Endothelial cell of umbilical vein (primary cell): ENCODE measurements at regions not wholly inside any gene's neighbourhood (a gene's known extent, or its start where the extent isn't known, plus 50 kb on each side); places are given as distances from the start of the nearest gene placed in this dataset.

Experiments used
- BruUV-seq: library from RNA; stranded (reverse); fragments of 400-500 nt; replicated peaks from 2 replicates; lab custom pipeline; 2021; lab: Mats Ljungman, UMichigan
- CTCF ChIA-PET: fragments of 300-600, 350-600 bp; sonication (Branson Sonifier 250); formaldehyde crosslinking; loops from one replicate; lab custom pipeline; 2021; ENCODE audit warnings: antibody characterized with exemption, inconsistent platforms; lab: Charles Lee
- POLR2A ChIA-PET: fragments of 300-600, 350-600 bp; sonication (Branson Sonifier 250); formaldehyde crosslinking; loops from one replicate; lab custom pipeline; 2021; ENCODE audit warnings: antibody characterized with exemption, inconsistent platforms; lab: Charles Lee
- DNase-seq: peaks from one replicate; pipeline ENCODE4 v3.0.0-alpha.2; 2011; ENCODE audit warnings: low read depth, low spot score
- FAIRE-seq: peaks from 2 replicates; lab custom pipeline; 2011; peaks lifted over from hg19 to GRCh38; lab: Jason Lieb, UNC
- H2AFZ ChIP-seq: 2 replicates; pipeline ENCODE4 v1.6.0; 2012; ENCODE audit warnings: low read depth, low read length, control low read depth, inconsistent platforms
- H3K27ac ChIP-seq: 2 replicates; pipeline ENCODE4 v1.5.1; 2011; ENCODE audit warnings: low read depth, mild to moderate bottlenecking, control low read depth, low read length, moderate library complexity; ENCODE audit not compliant: insufficient read depth
- H3K27me3 ChIP-seq, 2 experiments: 2 replicates each; pipeline versions ENCODE4 v1.6.0 to v1.6.1; 2011; ENCODE audit warnings: low read length in 2 of 2, mixed read lengths in 1 of 2; ENCODE audit not compliant: control insufficient read depth in 2 of 2, insufficient read depth in 2 of 2
- H3K36me3 ChIP-seq, 2 experiments: 2 replicates in 1 of 2; 3 replicates in 1 of 2; pipeline ENCODE4 v1.5.1; 2011; ENCODE audit warnings: low read length in 2 of 2, mild to moderate bottlenecking in 1 of 2, moderate library complexity in 1 of 2; ENCODE audit not compliant: control insufficient read depth in 2 of 2, insufficient read depth in 2 of 2; ENCODE audit errors: extremely low read depth in 1 of 2
- H3K4me1 ChIP-seq: 3 replicates; pipeline ENCODE4 v1.5.1; 2011; ENCODE audit warnings: mild to moderate bottlenecking, low read length; ENCODE audit not compliant: control insufficient read depth, insufficient read depth; ENCODE audit errors: extremely low read depth
- H3K4me2 ChIP-seq: 2 replicates; pipeline ENCODE4 v1.6.1; 2011; ENCODE audit warnings: low read length, control low read depth, mixed read lengths; ENCODE audit not compliant: insufficient read depth
- H3K4me3 ChIP-seq, 3 experiments: fragments of 200-600 bp in 1 of 3; sonication (generic), shearing (Covaris generic) in 1 of 3; replicated peaks in 1 of 3; 2 replicates each; pipeline ENCODE4 v1.5.1; 2011 to 2016; ENCODE audit warnings: control low read depth in 3 of 3, low read length in 3 of 3, mild to moderate bottlenecking in 2 of 3, inconsistent platforms in 1 of 3, low read depth in 1 of 3, moderate library complexity in 1 of 3; ENCODE audit not compliant: insufficient read depth in 1 of 3
- H3K79me2 ChIP-seq: 2 replicates; pipeline ENCODE4 v1.6.0; 2012; ENCODE audit warnings: low read length, inconsistent platforms; ENCODE audit not compliant: control insufficient read depth, insufficient read depth
- H3K9ac ChIP-seq: replicated peaks from 2 replicates; pipeline ENCODE3; 2011; ENCODE audit warnings: low read length, control low read depth; ENCODE audit not compliant: insufficient read depth; ENCODE audit errors: extremely low read depth
- H3K9me1 ChIP-seq: replicated peaks from 3 replicates; pipeline ENCODE4 v1.6.0; 2011; ENCODE audit warnings: mild to moderate bottlenecking, low read length; ENCODE audit not compliant: control insufficient read depth, insufficient read depth; ENCODE audit errors: extremely low read depth
- H3K9me3 ChIP-seq: replicated peaks from 2 replicates; pipeline ENCODE4 v1.5.1; 2012; ENCODE audit warnings: low read length, inconsistent platforms; ENCODE audit not compliant: control insufficient read depth, insufficient read depth
- H4K20me1 ChIP-seq: replicated peaks from 2 replicates; pipeline ENCODE3; 2011; ENCODE audit warnings: mild to moderate bottlenecking, low read length; ENCODE audit not compliant: control insufficient read depth, insufficient read depth; ENCODE audit errors: extremely low read depth
- EZH2 ChIP-seq: IDR thresholded peaks from 2 replicates; pipeline ENCODE4 v1.6.1; 2012; ENCODE audit warnings: borderline replicate concordance, low read depth, mild to moderate bottlenecking, moderate library complexity, low read length, inconsistent platforms; ENCODE audit not compliant: severe bottlenecking
- FOS ChIP-seq: IDR thresholded peaks from 2 replicates; pipeline ENCODE4 v1.6.1; 2011; ENCODE audit warnings: mild to moderate bottlenecking, low read length, moderate library complexity, borderline replicate concordance; ENCODE audit not compliant: insufficient read depth
- GATA2 ChIP-seq: IDR thresholded peaks from 2 replicates; pipeline ENCODE4 v1.7.0; 2011; ENCODE audit warnings: low read depth, mild to moderate bottlenecking, moderate library complexity, mixed read lengths, low read length; ENCODE audit not compliant: insufficient read length, insufficient read depth
- JUN ChIP-seq: IDR thresholded peaks from 2 replicates; pipeline ENCODE4 v1.6.1; 2011; ENCODE audit warnings: borderline replicate concordance, low read depth; ENCODE audit not compliant: insufficient read length, insufficient read depth
- MAX ChIP-seq: IDR thresholded peaks from 2 replicates; pipeline ENCODE4 v1.6.1; 2011; ENCODE audit not compliant: insufficient read depth, insufficient read length
- MYC ChIP-seq: IDR thresholded peaks from one replicate; pipeline ENCODE4 v1.6.1; 2011; ENCODE audit warnings: mild to moderate bottlenecking, low read depth, low read length
- POLR2A ChIP-seq: IDR thresholded peaks from 2 replicates; pipeline ENCODE4 v1.6.1; 2012; ENCODE audit warnings: low read depth, mild to moderate bottlenecking, control low read depth, low read length
- POLR2AphosphoS5 ChIP-seq: IDR thresholded peaks from 2 replicates; pipeline ENCODE4 v1.6.1; 2012; ENCODE audit warnings: low read depth, mild to moderate bottlenecking, control low read depth, low read length, moderate library complexity; ENCODE audit not compliant: insufficient read depth
- dilution Hi-C: fragments of 300-500 bp; cut with MboI; formaldehyde crosslinking; loops from one replicate; pipeline ENCODE4 v1.15.0; 2019; ENCODE audit warnings: low sequenced_read_pairs; ENCODE audit not compliant: extremely low pct_ligation_motif_present
- intact Hi-C: fragments of 100-400 bp; cut with micrococcal nuclease; formaldehyde crosslinking; loops from one replicate; pipeline ENCODE4 v1.10.0; 2022
- TF ChIP-seq, protein P1 (sequence below), 2 donors: IDR thresholded peaks; 1 replicate in 1 of 2; 2 replicates in 1 of 2; pipeline ENCODE4 v1.5.1; 2011; ENCODE audit warnings: low read length in 2 of 2, mild to moderate bottlenecking in 2 of 2, moderate library complexity in 2 of 2, control low read depth in 1 of 2, inconsistent platforms in 1 of 2, low read depth in 1 of 2; ENCODE audit not compliant: insufficient read depth in 1 of 2; ENCODE audit errors: extremely low read depth in 1 of 2

DNA sequence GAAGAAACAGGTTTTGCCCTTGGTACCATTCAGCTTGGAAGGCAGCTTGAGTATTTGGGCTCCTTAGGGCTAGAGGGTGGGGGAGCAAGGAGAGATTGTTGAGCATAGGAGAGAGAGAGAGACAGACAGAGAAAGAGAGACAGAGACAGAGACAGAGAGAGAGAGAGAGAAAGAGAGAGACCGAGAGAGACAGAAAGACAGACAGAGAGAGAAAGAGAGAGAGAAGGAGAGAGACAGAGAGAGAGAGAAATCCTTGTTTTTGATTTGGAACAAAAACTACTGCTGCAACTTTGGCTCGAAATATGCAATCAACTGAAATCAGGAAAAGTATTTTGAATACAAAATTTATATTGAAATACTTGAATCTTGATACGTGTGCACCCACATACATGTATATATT is 85.8 kb upstream of the ZNF536 start:
- dilution Hi-C loops: no loop called here
- BruUV-seq: no TSS peak

DNA sequence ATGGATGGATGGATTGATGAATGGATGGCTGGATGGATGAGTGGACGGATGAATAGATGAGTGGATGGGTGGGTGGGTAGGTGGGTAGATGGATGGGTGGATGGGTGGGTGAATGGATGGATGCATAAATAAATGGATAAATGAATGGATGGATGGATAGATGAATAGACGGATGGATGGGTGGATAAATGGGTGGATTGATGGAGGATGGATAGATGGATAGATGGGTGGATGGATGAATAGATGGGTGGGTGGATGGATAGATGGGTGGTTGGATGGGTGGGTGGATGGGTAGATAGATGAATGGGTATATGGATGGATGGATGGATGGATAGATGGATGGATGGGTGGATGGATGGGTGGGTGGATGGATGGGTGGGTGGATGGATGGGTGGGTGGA is 84.9 kb upstream of the ZNF536 start:
- Histone ChIP-seq H3K27ac (no peak overlapping the region), H3K36me3 (no peaks in the 10 kb centered on the region), H3K9me1 (no peaks in the 10 kb centered on the region), H3K27me3 (no peaks in the 10 kb centered on the region), H3K79me2 (no peaks in the 10 kb centered on the region), H3K4me2 (no peak overlapping the region), H2AFZ (no peak overlapping the region), H3K4me3 (no peak overlapping the region), H3K4me1 (no peaks in the 10 kb centered on the region), H4K20me1 (no peaks in the 10 kb centered on the region), H3K9ac (no peak overlapping the region), H3K9me3 (no peaks in the 10 kb centered on the region)
- intact Hi-C loops (no loop called here), dilution Hi-C loops (no loop called here)
- CTCF ChIA-PET: no interaction called here
- FAIRE-seq (no peak), DNase-seq (no peak)
- POLR2A ChIA-PET: no interaction called here
- no TSS peak for BruUV-seq
- no peak for TF ChIP-seq FOS
- no peak for TF ChIP-seq GATA2
- no peak for TF ChIP-seq EZH2
- TF ChIP-seq, protein P1, sequence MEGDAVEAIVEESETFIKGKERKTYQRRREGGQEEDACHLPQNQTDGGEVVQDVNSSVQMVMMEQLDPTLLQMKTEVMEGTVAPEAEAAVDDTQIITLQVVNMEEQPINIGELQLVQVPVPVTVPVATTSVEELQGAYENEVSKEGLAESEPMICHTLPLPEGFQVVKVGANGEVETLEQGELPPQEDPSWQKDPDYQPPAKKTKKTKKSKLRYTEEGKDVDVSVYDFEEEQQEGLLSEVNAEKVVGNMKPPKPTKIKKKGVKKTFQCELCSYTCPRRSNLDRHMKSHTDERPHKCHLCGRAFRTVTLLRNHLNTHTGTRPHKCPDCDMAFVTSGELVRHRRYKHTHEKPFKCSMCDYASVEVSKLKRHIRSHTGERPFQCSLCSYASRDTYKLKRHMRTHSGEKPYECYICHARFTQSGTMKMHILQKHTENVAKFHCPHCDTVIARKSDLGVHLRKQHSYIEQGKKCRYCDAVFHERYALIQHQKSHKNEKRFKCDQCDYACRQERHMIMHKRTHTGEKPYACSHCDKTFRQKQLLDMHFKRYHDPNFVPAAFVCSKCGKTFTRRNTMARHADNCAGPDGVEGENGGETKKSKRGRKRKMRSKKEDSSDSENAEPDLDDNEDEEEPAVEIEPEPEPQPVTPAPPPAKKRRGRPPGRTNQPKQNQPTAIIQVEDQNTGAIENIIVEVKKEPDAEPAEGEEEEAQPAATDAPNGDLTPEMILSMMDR (IDR thresholded peaks at IDR 0.05; ENCODE audit: extremely low read depth in 1 of 2, insufficient read depth in 1 of 2, low read depth in 1 of 2, low read length in 2 of 2): no peak
- no peak for TF ChIP-seq JUN
- TF ChIP-seq MYC: no peak
- no peak for TF ChIP-seq MAX
- no peak for TF ChIP-seq POLR2AphosphoS5
- TF ChIP-seq POLR2A: no peak

More for the DNA sequence above, 85.8 kb upstream of the ZNF536 start:
- ChIA-PET CTCF (no interaction called here), POLR2A (no interaction called here)
- no peaks in the 10 kb centered on the region for H4K20me1 ChIP-seq
- intact Hi-C loops: no loop called here
- H3K79me2 ChIP-seq: no peaks in the 10 kb centered on the region
- no peak overlapping the region for H3K4me3 ChIP-seq
- H3K9me3 ChIP-seq: peaks cover 2% of the 10 kb centered on the region
- H3K9me1 ChIP-seq: no peaks in the 10 kb centered on the region
- H3K9ac ChIP-seq: no peak overlapping the region
- no peak for DNase-seq
- H3K4me2 ChIP-seq: no peak overlapping the region
- no peaks in the 10 kb centered on the region for H3K27me3 ChIP-seq
- no peaks in the 10 kb centered on the region for H3K36me3 ChIP-seq
- H3K27ac ChIP-seq: no peak overlapping the region
- no peak for FAIRE-seq
- no peak overlapping the region for H2AFZ ChIP-seq
- TF ChIP-seq MAX: no peak
- no peak for TF ChIP-seq JUN
- no peak for TF ChIP-seq POLR2AphosphoS5
- no peak for TF ChIP-seq GATA2
- no peak for TF ChIP-seq EZH2
- no peak for TF ChIP-seq POLR2A
- no peak for TF ChIP-seq MYC
- no peaks in the 10 kb centered on the region for H3K4me1 ChIP-seq
